Thymus (tissue), 11 donors: ENCODE measurements at regions not wholly inside any gene's neighbourhood (a gene's known extent, or its start where the extent isn't known, plus 50 kb on each side); places are given as distances from the start of the nearest gene placed in this dataset.
"Not testable (repeated sequence)": the region's sequence is repeated elsewhere in the genome, so short reads cannot be mapped to it uniquely, and the experiment has no call there.

ENCODE experiments used
- DNase-seq, 9 donors: peaks; one replicate each; pipeline ENCODE4 v3.0.0-alpha.2; 2013; ENCODE audit warnings: low spot score in 9 of 9, low read depth in 6 of 9, missing footprints in 1 of 9
- H3K27ac ChIP-seq, 2 donors: one replicate each; pipeline ENCODE4 v1.5.1; 2013; ENCODE audit warnings: control low read depth in 1 of 2, low read depth in 1 of 2, low read length in 1 of 2, mild to moderate bottlenecking in 1 of 2, moderate library complexity in 1 of 2
- H3K27me3 ChIP-seq, 2 donors: one replicate each; pipeline ENCODE4 v1.5.1; 2013; ENCODE audit warnings: low read length in 1 of 2; ENCODE audit not compliant: control insufficient read depth in 2 of 2, insufficient read depth in 1 of 2
- H3K36me3 ChIP-seq, 2 donors: one replicate each; pipeline ENCODE4 v1.5.1; 2013; ENCODE audit warnings: low read length in 1 of 2, mild to moderate bottlenecking in 1 of 2, moderate library complexity in 1 of 2; ENCODE audit not compliant: control insufficient read depth in 2 of 2, insufficient read depth in 2 of 2
- H3K4me1 ChIP-seq, 2 donors: one replicate each; pipeline ENCODE4 v1.5.1; 2013; ENCODE audit warnings: low read length in 2 of 2; ENCODE audit not compliant: control insufficient read depth in 2 of 2, insufficient read depth in 2 of 2
- H3K4me3 ChIP-seq, 2 donors: one replicate each; pipeline ENCODE4 v1.5.1; 2013; ENCODE audit warnings: low read length in 2 of 2, control low read depth in 1 of 2, mild to moderate bottlenecking in 1 of 2
- H3K9me3 ChIP-seq, 2 donors: one replicate each; pipeline ENCODE4 v1.5.1; 2013; ENCODE audit warnings: low read length in 1 of 2, mild to moderate bottlenecking in 1 of 2; ENCODE audit not compliant: control insufficient read depth in 2 of 2, insufficient read depth in 1 of 2
- WGBS: extraction: QIAGEN DNeasy Blood & Tissue Kit; methylation state at CpG from one replicate; pipeline ENCODE4 v1.1.7; 2013; 5-methylcytosine and 5-hydroxymethylcytosine counted together
- donor health status: healthy.

DNA sequence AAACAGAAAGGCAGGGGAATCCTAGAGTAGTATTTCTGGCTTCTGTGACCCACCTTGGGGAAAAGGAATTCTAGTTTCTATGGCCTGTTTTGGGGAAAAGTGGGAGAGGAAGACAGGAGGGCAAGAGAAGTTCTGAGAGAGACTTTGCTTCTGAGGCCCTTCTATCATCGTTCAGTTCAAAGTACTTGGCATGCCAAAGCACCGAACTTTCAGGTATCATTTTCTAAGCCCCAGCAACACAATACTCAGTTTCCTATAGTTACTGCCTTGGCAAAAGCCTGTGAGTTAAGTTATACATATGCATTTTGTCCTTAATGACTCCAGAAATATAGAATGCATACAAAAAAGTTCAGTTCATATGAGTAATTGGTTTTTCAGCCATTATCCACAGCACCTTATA is 74.1 kb upstream of the CHD2 start:
- no peak for DNase-seq
- no peaks in the 10 kb centered on the region for H3K27me3 ChIP-seq
- H3K4me3 ChIP-seq, result no peak overlapping the region
- H3K36me3 ChIP-seq, result no peaks in the 10 kb centered on the region
- peaks cover 18 to 29% of the 10 kb centered on the region in 2 donors for H3K4me1 ChIP-seq
- no peaks in the 10 kb centered on the region for H3K9me3 ChIP-seq
- H3K27ac ChIP-seq, result peak overlapping the region in 1 of 2 donors; percentile 63
- 90% methylated on average over 2 of the region's 2 CpGs for WGBS

DNA sequence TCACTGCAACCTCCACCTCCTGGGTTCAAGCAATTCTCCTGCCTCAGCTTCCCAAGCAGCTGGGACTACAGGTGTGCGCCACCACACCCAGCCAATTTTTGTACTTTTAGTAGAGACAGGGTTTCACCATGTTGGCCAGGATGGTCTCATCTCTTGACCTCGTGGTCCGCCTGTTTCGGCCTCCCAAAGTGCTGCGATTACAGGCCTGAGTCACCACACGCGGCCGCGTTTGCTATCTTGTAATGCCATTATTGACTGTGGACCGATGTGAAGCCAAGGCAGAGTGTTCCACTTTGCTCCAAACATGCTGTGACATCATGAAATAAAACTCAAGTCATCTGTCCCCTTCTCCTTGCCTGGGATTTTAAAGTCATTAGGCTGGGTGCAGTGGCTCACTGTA is 72.1 kb upstream of the CHD2 start:
- peaks cover 19 to 26% of the 10 kb centered on the region in 2 donors for H3K4me1 ChIP-seq
- H3K36me3 ChIP-seq, H3K9me3 ChIP-seq, H3K4me3 ChIP-seq, DNase-seq, H3K27me3 ChIP-seq, H3K27ac ChIP-seq: not testable (repeated sequence)
- WGBS, result over 99% methylated on average over 10 of the region's 10 CpGs

DNA sequence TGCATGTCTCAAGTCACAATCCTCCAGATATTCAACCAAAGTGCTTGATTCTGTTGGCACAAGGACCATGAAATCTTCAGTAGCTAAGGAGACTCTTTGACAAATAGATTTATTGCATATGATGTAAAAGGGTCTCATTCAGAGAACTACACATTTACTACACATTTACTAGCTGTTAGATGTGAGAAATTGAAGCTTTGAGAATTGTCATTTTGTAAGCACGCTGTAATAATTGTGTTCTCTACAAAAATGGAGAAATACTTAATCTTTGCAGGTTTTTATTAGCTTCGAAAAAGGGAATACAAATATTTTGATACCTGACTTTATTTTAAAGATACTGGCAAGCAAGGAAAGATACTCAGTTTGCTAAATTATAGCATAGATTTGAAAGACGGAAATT is 70.2 kb upstream of the CHD2 start:
- Histone ChIP-seq H3K36me3 (no peaks in the 10 kb centered on the region), H3K27ac (peak overlapping the region in 1 of 2 donors; percentile 95), H3K4me3 (no peak overlapping the region), H3K4me1 (peaks cover 26 to 33% of the 10 kb centered on the region in 2 donors), H3K9me3 (no peaks in the 10 kb centered on the region), H3K27me3 (no peaks in the 10 kb centered on the region)
- DNase-seq, result no peak
- WGBS, result 97% methylated on average over 3 of the region's 3 CpGs

DNA sequence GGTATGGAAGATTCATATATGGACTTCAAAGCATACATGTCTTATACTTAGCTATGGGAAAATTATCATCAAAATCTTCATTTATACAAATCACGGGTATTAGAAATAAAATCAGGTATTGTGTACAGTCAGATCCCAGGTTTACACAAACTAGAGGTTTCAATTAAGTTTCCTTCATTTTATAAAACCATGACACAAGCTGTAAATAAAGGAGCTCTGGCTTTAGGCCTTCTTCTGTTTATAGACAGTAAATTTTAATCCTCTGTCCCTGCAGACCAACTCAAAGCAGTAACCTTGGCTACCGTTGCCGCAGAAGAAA is 68.8 kb upstream of the CHD2 start:
- Histone ChIP-seq H3K4me3 (peak overlapping the region; percentile 35 to 36), H3K4me1 (peaks cover 26 to 37% of the 10 kb centered on the region in 2 donors)
- no peak for DNase-seq

DNA sequence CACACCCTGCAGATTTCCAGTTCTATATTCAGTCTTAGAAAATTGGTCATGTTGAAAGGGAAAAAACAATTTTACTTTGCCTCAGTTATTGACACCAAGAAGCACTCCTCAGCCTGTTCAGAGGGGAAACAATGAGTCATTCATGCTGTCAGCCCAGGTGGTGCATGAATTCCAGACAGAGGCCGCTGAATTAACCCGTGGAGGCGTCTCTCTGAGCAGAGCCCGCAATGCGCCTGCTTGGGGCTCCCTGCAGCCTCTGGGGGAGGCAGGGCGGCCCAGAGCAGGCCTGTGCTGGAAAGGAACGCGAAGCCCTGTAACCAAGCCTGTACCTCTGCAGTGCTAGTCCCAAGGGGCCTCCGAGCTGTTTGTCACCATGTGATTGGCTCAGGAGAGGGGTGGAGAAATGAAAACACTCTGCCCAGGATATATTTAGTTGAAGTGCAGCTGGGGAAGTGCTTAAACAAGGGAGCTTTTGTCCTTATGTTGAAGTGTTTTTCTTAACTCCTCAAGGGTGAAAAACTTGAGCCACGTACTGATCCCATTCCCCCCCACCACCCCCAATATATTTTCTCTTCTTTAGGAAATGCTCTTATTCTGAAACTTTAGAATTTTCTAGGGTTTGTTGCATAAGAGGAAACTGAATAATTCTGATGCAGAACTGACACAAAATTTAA is 68.3 kb upstream of the CHD2 start:
- H3K36me3 ChIP-seq, result no peaks in the 10 kb centered on the region
- no peaks in the 10 kb centered on the region for H3K9me3 ChIP-seq
- peak in 8 of 9 donors; percentile 86 to 98 (median 95) for DNase-seq
- H3K27ac ChIP-seq, result peak overlapping the region; percentile 91 to 95
- H3K4me3 ChIP-seq, result peak overlapping the region; percentile 35 to 36
- peaks cover 26 to 37% of the 10 kb centered on the region in 2 donors for H3K4me1 ChIP-seq
- under 1% methylated on average over 10 of the region's 10 CpGs for WGBS
- H3K27me3 ChIP-seq, result no peaks in the 10 kb centered on the region

More for the DNA sequence above, 68.8 kb upstream of the CHD2 start:
- WGBS, result 24% methylated on average over 3 of the region's 3 CpGs
- Histone ChIP-seq H3K9me3 (no peaks in the 10 kb centered on the region), H3K27me3 (no peaks in the 10 kb centered on the region), H3K27ac (peak overlapping the region; percentile 91 to 95), H3K36me3 (no peaks in the 10 kb centered on the region)

DNA sequence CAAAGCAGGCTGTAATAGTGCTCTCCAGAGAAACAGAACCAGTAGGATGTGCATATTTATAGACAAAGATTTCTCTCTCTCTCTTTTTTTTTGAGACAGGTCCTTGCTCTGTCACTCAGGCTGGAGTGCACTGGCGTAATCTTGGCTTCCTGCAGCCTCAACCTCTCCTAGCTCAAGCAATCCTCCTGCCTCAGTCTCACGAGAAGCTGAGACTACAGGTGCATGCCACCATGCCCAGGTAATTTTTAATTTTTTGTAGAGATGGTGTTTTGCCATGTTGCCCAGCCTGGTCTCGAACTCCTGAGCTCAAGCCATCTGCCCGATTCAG is 67.1 kb upstream of the CHD2 start:
- Histone ChIP-seq H3K9me3 (no peaks in the 10 kb centered on the region), H3K27ac (peak overlapping the region; percentile 95 to 96), H3K27me3 (no peaks in the 10 kb centered on the region), H3K4me3 (no peak overlapping the region), H3K4me1 (peaks cover 28 to 48% of the 10 kb centered on the region in 2 donors), H3K36me3 (no peaks in the 10 kb centered on the region)
- WGBS, result 73% methylated on average over 4 of the region's 4 CpGs
- peak in 1 of 9 donors; percentile 69 for DNase-seq

DNA sequence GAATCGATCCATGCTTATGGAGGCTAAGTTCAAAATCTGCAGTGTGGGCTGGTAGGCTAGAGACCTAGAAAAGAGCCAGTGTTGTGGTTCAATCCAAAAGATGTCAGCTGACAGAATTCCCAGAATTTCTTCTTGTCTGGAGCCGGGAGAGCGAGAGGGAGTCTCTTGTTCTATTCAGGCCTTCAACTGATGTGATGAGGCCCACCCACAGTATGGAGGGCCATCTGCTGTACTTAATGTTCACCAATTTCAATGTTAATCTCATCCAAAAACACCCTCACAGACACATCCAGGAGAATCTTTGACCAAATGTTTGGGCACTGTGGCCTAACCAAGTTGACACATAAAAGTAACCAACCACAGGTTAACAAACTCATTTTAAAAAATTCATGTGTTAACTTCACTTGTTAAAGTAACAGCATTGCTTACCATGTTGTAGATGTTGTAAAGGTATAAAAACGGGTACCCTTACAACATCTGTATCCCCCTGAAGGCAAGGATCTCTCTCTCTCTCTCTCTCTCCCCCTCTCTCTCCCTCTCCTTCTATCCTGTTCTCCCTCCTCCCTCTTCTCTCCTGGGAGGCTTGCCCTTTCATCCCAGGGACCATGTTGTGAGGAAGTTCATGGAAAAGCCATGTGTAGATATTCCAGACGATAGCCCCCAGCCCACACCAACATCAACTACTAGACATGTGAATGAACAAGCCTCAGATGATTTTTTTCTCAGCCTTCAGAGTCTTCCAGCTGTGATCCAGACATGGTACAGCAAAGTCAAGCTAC is 66.4 kb upstream of the CHD2 start:
- H3K4me1 ChIP-seq, result peaks cover 32 to 54% of the 10 kb centered on the region in 2 donors
- WGBS, result 93% methylated on average over 5 of the region's 5 CpGs
- no peaks in the 10 kb centered on the region for H3K27me3 ChIP-seq
- no peaks in the 10 kb centered on the region for H3K9me3 ChIP-seq
- no peak overlapping the region for H3K4me3 ChIP-seq
- peak overlapping the region; percentile 95 to 96 for H3K27ac ChIP-seq
- H3K36me3 ChIP-seq, result no peaks in the 10 kb centered on the region
- no peak for DNase-seq

DNA sequence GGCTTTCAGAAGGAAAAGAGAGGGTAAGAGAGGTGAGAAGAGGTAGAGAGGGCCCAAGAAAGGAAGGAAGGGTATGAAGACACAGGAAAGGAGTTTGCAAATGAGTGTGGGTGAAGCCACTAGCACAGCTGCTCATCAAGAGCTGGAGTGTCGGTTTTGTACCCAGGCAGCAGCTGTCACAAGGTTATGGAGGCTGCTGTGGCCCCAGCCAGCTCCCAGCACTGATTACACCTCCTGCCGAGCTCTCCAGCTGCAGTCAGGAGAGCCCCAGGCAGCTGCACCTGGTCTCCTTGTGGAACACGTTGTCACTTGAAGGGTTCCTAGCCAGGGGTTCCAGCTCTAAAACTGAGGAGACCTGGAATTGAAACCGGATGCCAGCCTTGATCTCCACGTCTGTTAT is 60.4 kb upstream of the CHD2 start:
- Histone ChIP-seq H3K4me1 (peaks cover 33 to 62% of the 10 kb centered on the region in 2 donors), H3K9me3 (no peaks in the 10 kb centered on the region), H3K4me3 (peak overlapping the region in 1 of 2 donors; percentile 4), H3K27me3 (no peaks in the 10 kb centered on the region), H3K27ac (peak overlapping the region; percentile 80 to 93), H3K36me3 (no peaks in the 10 kb centered on the region)
- 25% methylated on average over 5 of the region's 5 CpGs for WGBS
- peak in 4 of 9 donors; percentile 75 to 88 (median 78) for DNase-seq

DNA sequence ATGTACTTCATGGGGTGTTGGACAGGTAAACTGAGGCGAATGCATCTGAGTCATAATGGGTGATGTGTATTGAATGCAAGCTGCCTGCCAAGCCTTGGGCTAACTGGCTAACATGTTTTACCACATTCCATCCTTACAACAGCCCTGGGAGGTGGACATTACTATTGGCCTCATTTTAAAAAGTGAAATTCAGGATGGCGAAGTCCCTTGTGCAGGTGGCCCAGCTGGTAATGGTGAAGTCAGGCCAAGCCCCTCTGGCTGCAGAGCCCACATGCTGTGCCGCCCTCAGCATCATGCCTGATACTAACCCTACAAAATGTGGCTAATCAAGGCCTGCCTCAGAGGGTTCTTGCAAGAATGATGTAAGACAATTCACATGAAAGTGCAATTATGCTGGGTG is 60.0 kb upstream of the CHD2 start:
- Histone ChIP-seq H3K36me3 (no peaks in the 10 kb centered on the region), H3K4me3 (peak overlapping the region in 1 of 2 donors; percentile 4), H3K27ac (peak overlapping the region; percentile 80 to 93), H3K9me3 (no peaks in the 10 kb centered on the region), H3K4me1 (peaks cover 34 to 66% of the 10 kb centered on the region in 2 donors), H3K27me3 (no peaks in the 10 kb centered on the region)
- DNase-seq, result no peak
- 95% methylated on average over 3 of the region's 3 CpGs for WGBS
